Type B pancreatic cell (in vitro differentiated cells): ENCODE measurements at regions not wholly inside any gene's neighbourhood (a gene's known extent, or its start where the extent isn't known, plus 50 kb on each side); places are given as distances from the start of the nearest gene placed in this dataset.

Experiments used
- DNase-seq: peaks from one replicate; pipeline ENCODE4 v3.0.0; 2021; ENCODE audit warnings: mixed read lengths; ENCODE audit not compliant: unreplicated experiment; ENCODE audit errors: extremely low spot score
- H3K27ac Mint-ChIP-seq: 2 replicates; pipeline ENCODE4 v1.8.0; 2021; ENCODE audit warnings: mild to moderate bottlenecking, mixed read lengths
- H3K27me3 Mint-ChIP-seq: 2 replicates; pipeline ENCODE4 v1.8.0; 2021; ENCODE audit warnings: mixed read lengths
- H3K36me3 Mint-ChIP-seq: 2 replicates; pipeline ENCODE4 v1.8.0; 2021; ENCODE audit warnings: mixed read lengths
- H3K4me1 Mint-ChIP-seq: one replicate; pipeline ENCODE4 v1.8.0; 2021; ENCODE audit warnings: mixed read lengths; ENCODE audit not compliant: unreplicated experiment
- H3K4me3 Mint-ChIP-seq: 2 replicates; pipeline ENCODE4 v1.8.0; 2021; ENCODE audit warnings: mild to moderate bottlenecking, mixed read lengths
- H3K9me3 Mint-ChIP-seq: 2 replicates; pipeline ENCODE4 v1.8.0; 2021; ENCODE audit warnings: mixed read lengths
- TF ChIP-seq, protein P1 (sequence below): fragments of 200-600 bp; sonication (generic); conservative IDR thresholded peaks from 2 replicates; pipeline ENCODE4 v1.5.0; 2021; ENCODE audit warnings: antibody characterized with exemption, mild to moderate bottlenecking

GRCh38 chr11:29211202-29211601, 805.6 kb downstream of the KCNA4 start:
- Mint-ChIP-seq H3K27me3 (no peaks in the 10 kb centered on the region), H3K4me3 (no peak overlapping the region), H3K27ac (no peak overlapping the region), H3K36me3 (no peaks in the 10 kb centered on the region), H3K9me3 (no peaks in the 10 kb centered on the region), H3K4me1 (no peaks in the 10 kb centered on the region)
- no peak for DNase-seq
- TF ChIP-seq, protein P1, sequence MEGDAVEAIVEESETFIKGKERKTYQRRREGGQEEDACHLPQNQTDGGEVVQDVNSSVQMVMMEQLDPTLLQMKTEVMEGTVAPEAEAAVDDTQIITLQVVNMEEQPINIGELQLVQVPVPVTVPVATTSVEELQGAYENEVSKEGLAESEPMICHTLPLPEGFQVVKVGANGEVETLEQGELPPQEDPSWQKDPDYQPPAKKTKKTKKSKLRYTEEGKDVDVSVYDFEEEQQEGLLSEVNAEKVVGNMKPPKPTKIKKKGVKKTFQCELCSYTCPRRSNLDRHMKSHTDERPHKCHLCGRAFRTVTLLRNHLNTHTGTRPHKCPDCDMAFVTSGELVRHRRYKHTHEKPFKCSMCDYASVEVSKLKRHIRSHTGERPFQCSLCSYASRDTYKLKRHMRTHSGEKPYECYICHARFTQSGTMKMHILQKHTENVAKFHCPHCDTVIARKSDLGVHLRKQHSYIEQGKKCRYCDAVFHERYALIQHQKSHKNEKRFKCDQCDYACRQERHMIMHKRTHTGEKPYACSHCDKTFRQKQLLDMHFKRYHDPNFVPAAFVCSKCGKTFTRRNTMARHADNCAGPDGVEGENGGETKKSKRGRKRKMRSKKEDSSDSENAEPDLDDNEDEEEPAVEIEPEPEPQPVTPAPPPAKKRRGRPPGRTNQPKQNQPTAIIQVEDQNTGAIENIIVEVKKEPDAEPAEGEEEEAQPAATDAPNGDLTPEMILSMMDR = no peak

- no peak for DNase-seq
- TF ChIP-seq, protein P1 = no peak
- Mint-ChIP-seq H3K27me3 (no peaks in the 10 kb centered on the region), H3K4me3 (no peak overlapping the region), H3K9me3 (no peaks in the 10 kb centered on the region), H3K4me1 (no peaks in the 10 kb centered on the region), H3K36me3 (no peaks in the 10 kb centered on the region), H3K27ac (no peak overlapping the region)
Measured at GRCh38 chr11:29210426-29210825, 806.4 kb downstream of the KCNA4 start.

DNA sequence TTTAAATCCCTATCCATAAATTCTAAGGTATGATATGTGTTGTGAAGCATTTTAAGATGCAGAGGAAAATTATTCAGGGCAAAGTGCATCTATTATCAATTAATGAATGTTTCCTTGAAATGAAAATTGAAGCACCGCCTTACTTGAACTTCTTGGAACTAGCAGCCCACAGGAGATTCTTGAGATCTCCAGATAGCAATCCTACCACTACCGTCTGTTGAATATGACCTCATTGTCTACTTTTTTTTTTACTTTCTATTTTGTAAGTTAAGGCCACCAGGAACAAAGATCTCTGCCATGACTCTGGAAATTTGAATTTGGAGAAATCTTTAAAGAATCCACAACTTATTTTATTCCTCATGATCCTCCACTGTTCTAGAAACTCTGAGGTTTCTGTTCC, 808.7 kb downstream of the KCNA4 start:
- no peaks in the 10 kb centered on the region for H3K36me3 Mint-ChIP-seq
- H3K27me3 Mint-ChIP-seq = no peaks in the 10 kb centered on the region
- no peak overlapping the region for H3K4me3 Mint-ChIP-seq
- no peak for DNase-seq
- TF ChIP-seq, protein P1 = no peak
- no peaks in the 10 kb centered on the region for H3K4me1 Mint-ChIP-seq
- H3K9me3 Mint-ChIP-seq = no peaks in the 10 kb centered on the region
- H3K27ac Mint-ChIP-seq = no peak overlapping the region

DNA sequence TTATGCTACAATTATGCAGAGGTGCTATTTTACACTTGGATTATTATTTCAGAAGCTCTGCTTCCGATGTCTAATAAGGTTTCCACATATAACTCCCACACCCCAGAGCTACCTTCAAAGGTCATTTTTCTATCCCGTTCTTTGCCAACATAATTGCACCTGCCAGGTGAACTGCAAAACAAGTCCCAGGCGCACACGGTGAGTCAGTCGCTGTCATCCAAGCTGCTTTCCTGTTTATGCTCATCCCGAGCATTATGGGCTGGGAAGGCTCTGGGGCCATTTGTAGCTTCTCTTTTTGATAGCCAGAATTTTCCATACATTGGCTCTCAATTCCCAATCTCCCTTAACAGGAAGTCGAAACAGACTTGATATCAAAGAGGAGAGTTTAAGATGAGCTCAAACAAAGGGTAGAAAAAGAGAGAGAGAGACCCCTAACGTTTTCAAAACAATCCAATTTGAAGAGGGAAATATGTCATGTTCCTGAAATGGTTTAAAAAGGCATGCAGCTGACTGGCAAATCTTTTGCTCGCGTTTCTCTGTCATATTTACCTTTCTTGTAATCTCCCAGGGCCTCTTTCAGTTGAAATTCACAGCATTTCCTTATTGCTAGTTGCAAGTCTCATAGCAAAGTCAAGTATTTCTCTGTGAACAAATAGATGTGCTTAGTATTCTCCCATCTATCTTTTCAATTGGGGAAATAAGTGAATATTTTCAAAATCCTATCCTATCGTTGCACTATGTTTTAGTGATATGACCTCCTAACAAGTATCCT, 815.9 kb downstream of the KCNA4 start:
- Mint-ChIP-seq H3K4me3 (no peak overlapping the region), H3K27me3 (no peaks in the 10 kb centered on the region), H3K9me3 (no peaks in the 10 kb centered on the region), H3K36me3 (no peaks in the 10 kb centered on the region), H3K27ac (peak overlapping the region; percentile 52), H3K4me1 (no peaks in the 10 kb centered on the region)
- TF ChIP-seq, protein P1 = no peak
- no peak for DNase-seq

GRCh38 chr11:29190313-29190712, 826.5 kb downstream of the KCNA4 start:
- Mint-ChIP-seq H3K36me3 (no peaks in the 10 kb centered on the region), H3K27me3 (no peaks in the 10 kb centered on the region), H3K9me3 (no peaks in the 10 kb centered on the region), H3K4me3 (no peak overlapping the region), H3K27ac (no peak overlapping the region), H3K4me1 (peaks cover 4% of the 10 kb centered on the region)
- TF ChIP-seq, protein P1 = no peak
- no peak for DNase-seq

DNA sequence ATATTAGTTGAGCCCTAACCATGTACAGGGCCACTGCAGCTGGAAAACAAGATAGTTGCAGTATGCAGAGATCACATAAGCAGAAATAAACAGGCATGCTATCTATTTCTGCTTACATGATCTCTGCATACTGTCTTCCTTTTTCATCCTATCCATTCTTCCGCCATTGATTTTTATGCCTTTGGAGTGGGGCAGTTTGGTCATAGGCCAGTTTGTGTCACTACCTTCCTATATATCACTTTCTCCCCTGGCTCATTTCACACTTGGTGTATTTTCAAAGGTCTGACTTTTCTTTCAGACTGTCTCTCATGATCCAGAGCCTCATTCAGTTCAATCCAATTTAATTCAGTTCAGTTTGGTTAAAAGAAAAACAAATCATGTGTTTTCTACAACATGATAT, 829.6 kb downstream of the KCNA4 start:
- Mint-ChIP-seq H3K36me3 (no peaks in the 10 kb centered on the region), H3K27ac (no peak overlapping the region), H3K27me3 (no peaks in the 10 kb centered on the region), H3K9me3 (no peaks in the 10 kb centered on the region), H3K4me3 (no peak overlapping the region), H3K4me1 (peaks cover 13% of the 10 kb centered on the region)
- TF ChIP-seq, protein P1 = no peak
- DNase-seq = no peak
